SU-DHL-6 (cell line): ENCODE measurements at regions not wholly inside any gene's neighbourhood (a gene's known extent, or its start where the extent isn't known, plus 50 kb on each side); places are given as distances from the start of the nearest gene placed in this dataset.

Experiments
- EZH2phosphoT487 ChIP-seq: fragments of 200-600 bp; sonication (generic), shearing (Covaris generic); conservative IDR thresholded peaks from 2 replicates; pipeline ENCODE4 v1.6.1; 2018; ENCODE audit warnings: mild to moderate bottlenecking, antibody characterized with exemption, low read length, moderate library complexity, mixed read lengths
- TF ChIP-seq, protein P1 (sequence below): fragments of 200-600 bp; sonication (generic); IDR thresholded peaks from one replicate; pipeline ENCODE4 v1.5.1; 2017; ENCODE audit warnings: antibody characterized with exemption, mild to moderate bottlenecking, low read length, moderate library complexity; ENCODE audit not compliant: insufficient read depth, poor library complexity, severe bottlenecking

- TF ChIP-seq, protein P1, sequence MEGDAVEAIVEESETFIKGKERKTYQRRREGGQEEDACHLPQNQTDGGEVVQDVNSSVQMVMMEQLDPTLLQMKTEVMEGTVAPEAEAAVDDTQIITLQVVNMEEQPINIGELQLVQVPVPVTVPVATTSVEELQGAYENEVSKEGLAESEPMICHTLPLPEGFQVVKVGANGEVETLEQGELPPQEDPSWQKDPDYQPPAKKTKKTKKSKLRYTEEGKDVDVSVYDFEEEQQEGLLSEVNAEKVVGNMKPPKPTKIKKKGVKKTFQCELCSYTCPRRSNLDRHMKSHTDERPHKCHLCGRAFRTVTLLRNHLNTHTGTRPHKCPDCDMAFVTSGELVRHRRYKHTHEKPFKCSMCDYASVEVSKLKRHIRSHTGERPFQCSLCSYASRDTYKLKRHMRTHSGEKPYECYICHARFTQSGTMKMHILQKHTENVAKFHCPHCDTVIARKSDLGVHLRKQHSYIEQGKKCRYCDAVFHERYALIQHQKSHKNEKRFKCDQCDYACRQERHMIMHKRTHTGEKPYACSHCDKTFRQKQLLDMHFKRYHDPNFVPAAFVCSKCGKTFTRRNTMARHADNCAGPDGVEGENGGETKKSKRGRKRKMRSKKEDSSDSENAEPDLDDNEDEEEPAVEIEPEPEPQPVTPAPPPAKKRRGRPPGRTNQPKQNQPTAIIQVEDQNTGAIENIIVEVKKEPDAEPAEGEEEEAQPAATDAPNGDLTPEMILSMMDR: no peak
- TF ChIP-seq EZH2phosphoT487: no peak
These were observed 80.9 kb downstream of the GJA1 start for GRCh38 chr6:121516331-121516730.
